Body of pancreas (tissue), 4 donors: ENCODE measurements at regions not wholly inside any gene's neighbourhood (a gene's known extent, or its start where the extent isn't known, plus 50 kb on each side); places are given as distances from the start of the nearest gene placed in this dataset.

Source experiments
- ATAC-seq: fragments of 150-250 bp; one replicate; pipeline ENCODE4 v1.9.1; 2016
- DNase-seq, 4 donors: peaks; one replicate each; pipeline ENCODE4 v3.0.0-alpha.2; 2019
- H3K27ac ChIP-seq, 4 donors: fragments of 200-600 bp; sonication (generic); 1 replicate in 3 of 4; 2 replicates in 1 of 4; pipeline versions ENCODE4 v1.5.1 to v1.6.1; 2016 to 2019; ENCODE audit warnings: mild to moderate bottlenecking in 1 of 4, mixed read lengths in 1 of 4, moderate library complexity in 1 of 4
- H3K27me3 ChIP-seq, 2 donors: fragments of 200-600 bp; sonication (generic); one replicate each; pipeline ENCODE4 v1.6.0; 2016; ENCODE audit warnings: mild to moderate bottlenecking in 1 of 2
- H3K36me3 ChIP-seq, 2 donors: fragments of 200-600 bp; sonication (generic); replicated peaks in 1 of 2; 2 replicates each; pipeline ENCODE4 v1.5.1; 2016; ENCODE audit warnings: low read depth in 2 of 2; ENCODE audit not compliant: insufficient read depth in 1 of 2
- H3K4me1 ChIP-seq: fragments of 200-600 bp; sonication (generic); one replicate; pipeline ENCODE4 v1.6.0; 2016
- H3K4me3 ChIP-seq, 2 donors: fragments of 200-600 bp; sonication (generic); 1 replicate in 1 of 2; 2 replicates in 1 of 2; pipeline ENCODE4 v1.5.1; 2016 to 2019
- H3K9me3 ChIP-seq, 3 donors: fragments of 200-600 bp; sonication (generic); 1 replicate in 2 of 3; 2 replicates in 1 of 3; pipeline ENCODE4 v1.5.1; 2016
- POLR2A ChIP-seq, 3 donors: fragments of 450-650 bp; IDR thresholded peaks; one replicate each; pipeline ENCODE4 v1.6.1; 2016; ENCODE audit warnings: antibody characterized with exemption in 3 of 3, mild to moderate bottlenecking in 2 of 3
- WGBS, 2 donors: methylation state at CpG; one replicate each; pipeline ENCODE4 v1.1.5; 2017; 5-methylcytosine and 5-hydroxymethylcytosine counted together
- intact Hi-C: fragments of 100-400 bp; cut with DNase I; formaldehyde crosslinking; loops from one replicate; pipeline ENCODE4 v1.15.1; 2023
- TF ChIP-seq, protein P1 (sequence below), 7 experiments: fragments of 450-650 bp in 4 of 7; fragments of 200-600 bp in 3 of 7; sonication (generic) in 3 of 7; IDR thresholded peaks; one replicate each; pipeline ENCODE4 v1.5.1; 2016 to 2019; ENCODE audit warnings: antibody characterized with exemption in 7 of 7

DNA sequence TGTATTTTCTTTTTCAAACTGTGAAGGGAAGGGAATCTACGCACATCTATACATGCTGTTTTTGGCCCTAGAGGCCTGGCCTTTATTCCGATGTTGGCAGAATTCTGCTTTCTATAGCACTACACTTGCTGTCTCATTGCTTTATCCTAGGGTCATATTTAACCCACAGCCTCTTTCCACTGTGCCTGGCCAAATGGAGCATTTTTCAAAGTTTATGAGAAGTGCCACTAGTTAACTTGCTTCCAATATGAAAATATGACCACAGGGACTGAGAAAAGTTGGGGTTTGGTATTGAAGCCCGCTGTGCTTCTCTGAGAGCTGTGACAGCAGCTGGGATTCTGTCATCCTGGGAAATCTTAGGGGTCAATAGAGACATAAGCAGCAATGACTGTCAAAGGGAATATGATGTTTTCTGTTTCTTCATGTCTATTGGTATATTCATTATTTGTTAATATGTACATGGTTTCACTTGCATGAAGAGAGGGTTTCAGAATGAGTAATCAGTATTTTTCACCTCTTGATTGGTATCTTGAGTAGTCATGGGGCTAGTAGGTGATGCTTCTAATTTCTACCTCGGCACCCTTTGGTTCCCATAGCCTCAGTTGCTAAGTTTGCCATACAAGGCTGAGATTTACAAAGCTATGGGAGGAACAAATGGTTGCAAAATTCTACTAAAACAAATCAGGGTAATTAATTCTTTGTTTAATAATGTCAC is 275.8 kb upstream of the RBMS3 start:
- H3K27me3 ChIP-seq = no peaks in the 10 kb centered on the region
- TF ChIP-seq, protein P1, sequence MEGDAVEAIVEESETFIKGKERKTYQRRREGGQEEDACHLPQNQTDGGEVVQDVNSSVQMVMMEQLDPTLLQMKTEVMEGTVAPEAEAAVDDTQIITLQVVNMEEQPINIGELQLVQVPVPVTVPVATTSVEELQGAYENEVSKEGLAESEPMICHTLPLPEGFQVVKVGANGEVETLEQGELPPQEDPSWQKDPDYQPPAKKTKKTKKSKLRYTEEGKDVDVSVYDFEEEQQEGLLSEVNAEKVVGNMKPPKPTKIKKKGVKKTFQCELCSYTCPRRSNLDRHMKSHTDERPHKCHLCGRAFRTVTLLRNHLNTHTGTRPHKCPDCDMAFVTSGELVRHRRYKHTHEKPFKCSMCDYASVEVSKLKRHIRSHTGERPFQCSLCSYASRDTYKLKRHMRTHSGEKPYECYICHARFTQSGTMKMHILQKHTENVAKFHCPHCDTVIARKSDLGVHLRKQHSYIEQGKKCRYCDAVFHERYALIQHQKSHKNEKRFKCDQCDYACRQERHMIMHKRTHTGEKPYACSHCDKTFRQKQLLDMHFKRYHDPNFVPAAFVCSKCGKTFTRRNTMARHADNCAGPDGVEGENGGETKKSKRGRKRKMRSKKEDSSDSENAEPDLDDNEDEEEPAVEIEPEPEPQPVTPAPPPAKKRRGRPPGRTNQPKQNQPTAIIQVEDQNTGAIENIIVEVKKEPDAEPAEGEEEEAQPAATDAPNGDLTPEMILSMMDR (IDR thresholded peaks at IDR 0.05) = no peak
- no peak for TF ChIP-seq POLR2A (IDR thresholded peaks at IDR 0.05)
- ATAC-seq (no peak), DNase-seq (no peak)
- 71 to 78% methylated on average over 4 of the region's 4 CpGs for WGBS, 2 donors
- intact Hi-C loops = no loop called here
- no peaks in the 10 kb centered on the region for H3K9me3 ChIP-seq
- H3K36me3 ChIP-seq = no peaks in the 10 kb centered on the region
- H3K27ac ChIP-seq = no peak overlapping the region
- H3K4me3 ChIP-seq = no peak overlapping the region
- H3K4me1 ChIP-seq = no peaks in the 10 kb centered on the region

DNA sequence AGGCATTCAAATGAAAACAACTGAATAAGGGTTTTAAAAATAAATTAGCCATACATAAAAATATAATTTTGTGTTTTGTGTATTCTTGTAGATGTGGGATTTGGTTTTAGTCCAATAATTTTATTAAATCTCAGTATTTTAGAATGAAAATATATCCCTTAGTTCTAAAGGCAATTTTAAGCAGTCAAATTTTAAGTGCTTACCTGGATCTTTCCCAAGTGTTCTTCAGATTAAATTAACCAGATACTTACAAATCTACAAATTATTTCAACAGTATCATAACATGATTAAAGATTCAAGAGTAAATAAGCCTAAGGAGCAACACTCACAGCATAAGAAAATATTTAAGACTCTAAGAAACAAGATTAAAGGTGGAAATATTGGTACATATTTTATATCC is 275.0 kb upstream of the RBMS3 start:
- TF ChIP-seq, protein P1 (IDR thresholded peaks at IDR 0.05) = no peak
- no peak for TF ChIP-seq POLR2A (IDR thresholded peaks at IDR 0.05)
- Histone ChIP-seq H3K4me1 (no peaks in the 10 kb centered on the region), H3K9me3 (no peaks in the 10 kb centered on the region), H3K27ac (no peak overlapping the region), H3K27me3 (no peaks in the 10 kb centered on the region), H3K36me3 (no peaks in the 10 kb centered on the region), H3K4me3 (no peak overlapping the region)
- ATAC-seq = no peak
- intact Hi-C loops = no loop called here
- DNase-seq = no peak

DNA sequence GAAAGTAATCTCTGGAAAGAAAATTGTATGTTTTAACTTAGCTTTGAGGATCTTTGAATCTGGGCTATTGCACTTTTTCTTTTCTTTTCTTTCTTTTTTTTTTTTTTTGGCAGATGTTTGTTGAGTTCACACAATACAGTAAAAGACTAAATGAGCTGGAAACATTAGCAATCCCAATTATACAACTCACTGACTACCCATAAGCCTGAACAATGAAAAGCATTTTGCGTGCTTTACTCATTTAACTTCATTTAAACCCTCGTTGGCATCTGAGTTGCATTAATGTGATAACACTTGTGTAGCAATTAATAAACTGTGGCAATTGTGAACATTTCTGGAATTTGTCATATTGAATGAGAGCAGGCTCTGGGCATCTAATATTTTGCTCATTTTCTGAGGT is 269.4 kb upstream of the RBMS3 start:
- DNase-seq (no peak), ATAC-seq (no peak)
- TF ChIP-seq POLR2A (IDR thresholded peaks at IDR 0.05) = no peak
- TF ChIP-seq, protein P1 (IDR thresholded peaks at IDR 0.05) = no peak
- H3K27ac ChIP-seq = no peak overlapping the region
- H3K36me3 ChIP-seq = no peaks in the 10 kb centered on the region
- no peaks in the 10 kb centered on the region for H3K4me1 ChIP-seq
- no peak overlapping the region for H3K4me3 ChIP-seq
- WGBS, 2 donors = 66 to 76% methylated on average over 2 of the region's 2 CpGs
- intact Hi-C loops = no loop called here
- no peaks in the 10 kb centered on the region for H3K9me3 ChIP-seq
- H3K27me3 ChIP-seq = no peaks in the 10 kb centered on the region

DNA sequence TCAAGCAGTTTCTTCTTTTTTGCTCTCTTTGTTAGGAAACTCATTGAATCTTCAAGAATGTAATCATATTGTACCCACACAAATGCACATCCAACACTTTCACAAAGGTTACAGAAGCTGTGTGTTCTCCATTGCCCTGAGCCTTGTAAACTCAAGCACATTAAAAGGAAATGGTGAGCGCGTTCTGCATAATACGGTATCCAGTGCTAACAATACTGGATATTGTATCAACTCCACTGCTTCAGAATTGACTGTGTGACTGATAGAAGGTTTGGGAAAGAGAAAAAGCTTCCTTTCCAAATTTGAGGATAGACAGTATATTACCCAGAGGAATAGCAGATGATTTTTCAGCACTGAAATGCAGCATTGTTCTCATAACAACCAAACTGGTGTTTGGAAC is 268.9 kb upstream of the RBMS3 start:
- WGBS, 2 donors = 80 to 91% methylated on average over 3 of the region's 3 CpGs
- Histone ChIP-seq H3K27me3 (no peaks in the 10 kb centered on the region), H3K4me1 (no peaks in the 10 kb centered on the region), H3K9me3 (no peaks in the 10 kb centered on the region), H3K36me3 (no peaks in the 10 kb centered on the region), H3K4me3 (no peak overlapping the region), H3K27ac (no peak overlapping the region)
- DNase-seq = no peak
- TF ChIP-seq, protein P1 (IDR thresholded peaks at IDR 0.05) = no peak
- intact Hi-C loops = no loop called here
- no peak for ATAC-seq

DNA sequence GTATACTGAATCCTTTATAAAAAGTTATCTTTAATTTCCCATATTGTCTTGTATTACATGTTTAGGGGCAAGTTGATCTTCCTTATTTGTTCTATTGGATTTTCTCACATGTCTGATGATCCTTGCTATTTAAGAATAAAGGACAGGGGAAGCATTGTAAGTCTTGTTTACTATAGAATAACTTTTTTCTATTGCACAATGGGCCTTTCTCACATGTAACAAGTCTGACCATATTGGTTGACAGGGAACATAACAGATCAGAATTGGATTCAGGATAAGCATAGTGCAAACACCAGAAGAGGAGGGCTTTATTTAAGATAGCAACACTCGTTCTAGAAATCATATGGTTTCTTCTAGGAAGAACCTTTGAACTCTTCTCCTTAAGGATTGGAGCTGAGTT is 257.9 kb upstream of the RBMS3 start:
- Histone ChIP-seq H3K27ac (no peak overlapping the region), H3K36me3 (no peaks in the 10 kb centered on the region), H3K27me3 (no peaks in the 10 kb centered on the region), H3K4me1 (no peaks in the 10 kb centered on the region), H3K4me3 (no peak overlapping the region), H3K9me3 (no peaks in the 10 kb centered on the region)
- no peak for TF ChIP-seq POLR2A (IDR thresholded peaks at IDR 0.05)
- TF ChIP-seq, protein P1 (IDR thresholded peaks at IDR 0.05) = no peak
- no peak for ATAC-seq
- 17 to 25% methylated on average over 1 of the region's 1 CpG for WGBS, 2 donors
- intact Hi-C loops = no loop called here
- DNase-seq = no peak
